ENCODE measurements at regions not wholly inside any gene's neighbourhood (a gene's known extent, or its start where the extent isn't known, plus 50 kb on each side); places are given as distances from the start of the nearest gene placed in this dataset.

DNA sequence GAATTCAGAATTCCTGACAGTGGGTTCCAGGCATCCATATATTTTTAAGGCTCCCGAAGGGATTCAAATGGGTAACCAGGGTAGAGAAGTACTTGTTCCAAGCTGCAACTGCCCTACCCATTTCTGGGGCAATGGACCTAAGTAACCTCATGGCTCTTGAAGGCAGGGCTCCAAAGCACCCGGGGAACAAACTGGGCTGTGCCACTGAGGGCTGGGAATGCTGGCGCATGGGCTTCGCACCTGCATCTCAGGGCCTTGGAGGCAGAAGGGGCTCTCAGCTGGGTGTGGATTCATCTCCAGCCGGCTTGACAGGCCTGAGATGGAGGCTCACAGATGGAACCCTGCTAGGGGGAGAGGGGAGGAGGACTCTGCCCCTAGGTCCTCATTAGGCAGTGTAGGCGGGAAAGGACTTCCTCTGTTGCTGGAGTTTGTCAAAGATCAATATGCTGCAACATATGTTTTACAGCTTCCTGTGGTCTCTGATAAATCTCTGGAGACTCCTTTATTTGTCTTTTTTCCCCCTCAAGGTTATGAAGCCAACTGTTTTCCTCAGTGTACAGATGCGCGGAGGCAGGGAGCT is 232.3 kb upstream of the NLRP1 start:
- TF ChIP-seq, protein P1, sequence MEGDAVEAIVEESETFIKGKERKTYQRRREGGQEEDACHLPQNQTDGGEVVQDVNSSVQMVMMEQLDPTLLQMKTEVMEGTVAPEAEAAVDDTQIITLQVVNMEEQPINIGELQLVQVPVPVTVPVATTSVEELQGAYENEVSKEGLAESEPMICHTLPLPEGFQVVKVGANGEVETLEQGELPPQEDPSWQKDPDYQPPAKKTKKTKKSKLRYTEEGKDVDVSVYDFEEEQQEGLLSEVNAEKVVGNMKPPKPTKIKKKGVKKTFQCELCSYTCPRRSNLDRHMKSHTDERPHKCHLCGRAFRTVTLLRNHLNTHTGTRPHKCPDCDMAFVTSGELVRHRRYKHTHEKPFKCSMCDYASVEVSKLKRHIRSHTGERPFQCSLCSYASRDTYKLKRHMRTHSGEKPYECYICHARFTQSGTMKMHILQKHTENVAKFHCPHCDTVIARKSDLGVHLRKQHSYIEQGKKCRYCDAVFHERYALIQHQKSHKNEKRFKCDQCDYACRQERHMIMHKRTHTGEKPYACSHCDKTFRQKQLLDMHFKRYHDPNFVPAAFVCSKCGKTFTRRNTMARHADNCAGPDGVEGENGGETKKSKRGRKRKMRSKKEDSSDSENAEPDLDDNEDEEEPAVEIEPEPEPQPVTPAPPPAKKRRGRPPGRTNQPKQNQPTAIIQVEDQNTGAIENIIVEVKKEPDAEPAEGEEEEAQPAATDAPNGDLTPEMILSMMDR (IDR thresholded peaks at IDR 0.05; ENCODE audit: low read depth, low read length), result no peak
- no peak for TF ChIP-seq POLR2A (IDR thresholded peaks at IDR 0.05; ENCODE audit: extremely low read depth, insufficient read length)
- TF ChIP-seq, protein P2, sequence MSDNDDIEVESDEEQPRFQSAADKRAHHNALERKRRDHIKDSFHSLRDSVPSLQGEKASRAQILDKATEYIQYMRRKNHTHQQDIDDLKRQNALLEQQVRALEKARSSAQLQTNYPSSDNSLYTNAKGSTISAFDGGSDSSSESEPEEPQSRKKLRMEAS (IDR thresholded peaks at IDR 0.05; ENCODE audit: low read depth, low read length), result no peak

Data from NB4 (cell line).